OCI-LY3 (cell line): ENCODE measurements at regions not wholly inside any gene's neighbourhood (a gene's known extent, or its start where the extent isn't known, plus 50 kb on each side); places are given as distances from the start of the nearest gene placed in this dataset.

Source experiments
- H2AFZ ChIP-seq: fragments of 200-600, 300-600 bp; shearing (Covaris generic); 2 replicates; pipeline ENCODE4 v1.6.0; 2014; ENCODE audit warnings: antibody characterized with exemption, low read depth, low read length
- H3K27ac ChIP-seq: fragments of 200-600, 300-600 bp; sonication (generic); 2 replicates; pipeline ENCODE4 v1.5.1; 2014; ENCODE audit warnings: mild to moderate bottlenecking, low read length, moderate library complexity, mixed read lengths
- H3K27me3 ChIP-seq: fragments of 200-600, 300-600 bp; sonication (generic); 2 replicates; pipeline ENCODE4 v1.6.1; 2014; ENCODE audit warnings: low read depth, low read length, mixed read lengths
- H3K36me3 ChIP-seq: fragments of 200-600, 300-600 bp; sonication (generic); replicated peaks from 2 replicates; pipeline ENCODE3; 2014; ENCODE audit warnings: low read depth, low read length, mixed read lengths
- H3K4me1 ChIP-seq: fragments of 300-600, 200-600 bp; sonication (generic); 2 replicates; pipeline ENCODE4 v1.6.1; 2014; ENCODE audit warnings: low read length, mixed read lengths
- H3K4me2 ChIP-seq: fragments of 200-600, 300-600 bp; sonication (generic); 2 replicates; pipeline ENCODE4 v1.6.1; 2014; ENCODE audit warnings: low read length, mixed read lengths
- H3K4me3 ChIP-seq: fragments of 300-600, 200-600 bp; sonication (generic); 2 replicates; pipeline ENCODE4 v1.5.1; 2014; ENCODE audit warnings: antibody characterized with exemption, mild to moderate bottlenecking, low read length, moderate library complexity
- H3K79me2 ChIP-seq: fragments of 300-600, 200-600 bp; shearing (Covaris generic); 2 replicates; pipeline ENCODE4 v1.6.1; 2014; ENCODE audit warnings: mild to moderate bottlenecking, low read length, mixed read lengths
- H3K9ac ChIP-seq: fragments of 300-600, 200-600 bp; shearing (Covaris generic); 2 replicates; pipeline ENCODE4 v1.6.0; 2014; ENCODE audit warnings: mild to moderate bottlenecking, low read length, moderate library complexity
- H3K9me3 ChIP-seq: fragments of 200-600, 300-600 bp; shearing (Covaris generic); 2 replicates; pipeline ENCODE4 v1.6.1; 2014; ENCODE audit warnings: low read length, mixed read lengths; ENCODE audit not compliant: insufficient read depth
- H4K20me1 ChIP-seq: fragments of 200-600, 300-600 bp; sonication (generic); 2 replicates; pipeline ENCODE4 v1.6.1; 2016; ENCODE audit warnings: low read length, mixed read lengths; ENCODE audit not compliant: insufficient read depth
- EZH2phosphoT487 ChIP-seq: fragments of 200-600 bp; shearing (Covaris generic); IDR thresholded peaks from 2 replicates; pipeline ENCODE4 v1.6.1; 2018; ENCODE audit warnings: antibody characterized with exemption, mixed run types, low read depth
- TF ChIP-seq, protein P1 (sequence below): fragments of 200-600, 300-600 bp; sonication (generic); IDR thresholded peaks from 2 replicates; pipeline ENCODE4 v1.5.1; 2014; ENCODE audit warnings: antibody characterized with exemption, low read length, low read depth

DNA sequence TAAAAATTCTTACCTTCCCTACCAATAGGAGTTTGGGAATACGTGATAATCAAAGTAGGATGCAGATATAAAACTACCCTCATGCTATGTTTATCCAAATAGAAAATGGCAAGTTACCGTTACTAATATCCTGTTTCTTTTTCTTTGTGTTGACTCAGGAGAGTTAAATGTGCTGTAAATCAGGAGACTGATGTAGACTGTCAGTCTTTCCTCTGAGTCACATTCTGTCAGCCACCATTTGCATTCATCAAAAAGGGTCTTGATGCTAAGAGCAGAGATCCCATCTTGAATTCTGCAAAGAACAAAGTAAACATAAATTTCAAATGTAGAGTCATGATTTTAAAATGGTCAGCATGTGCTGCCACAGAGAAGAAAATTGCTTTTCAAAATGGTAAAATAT is 712.8 kb downstream of the SOCS6 start:
- TF ChIP-seq EZH2phosphoT487: no peak
- TF ChIP-seq, protein P1, sequence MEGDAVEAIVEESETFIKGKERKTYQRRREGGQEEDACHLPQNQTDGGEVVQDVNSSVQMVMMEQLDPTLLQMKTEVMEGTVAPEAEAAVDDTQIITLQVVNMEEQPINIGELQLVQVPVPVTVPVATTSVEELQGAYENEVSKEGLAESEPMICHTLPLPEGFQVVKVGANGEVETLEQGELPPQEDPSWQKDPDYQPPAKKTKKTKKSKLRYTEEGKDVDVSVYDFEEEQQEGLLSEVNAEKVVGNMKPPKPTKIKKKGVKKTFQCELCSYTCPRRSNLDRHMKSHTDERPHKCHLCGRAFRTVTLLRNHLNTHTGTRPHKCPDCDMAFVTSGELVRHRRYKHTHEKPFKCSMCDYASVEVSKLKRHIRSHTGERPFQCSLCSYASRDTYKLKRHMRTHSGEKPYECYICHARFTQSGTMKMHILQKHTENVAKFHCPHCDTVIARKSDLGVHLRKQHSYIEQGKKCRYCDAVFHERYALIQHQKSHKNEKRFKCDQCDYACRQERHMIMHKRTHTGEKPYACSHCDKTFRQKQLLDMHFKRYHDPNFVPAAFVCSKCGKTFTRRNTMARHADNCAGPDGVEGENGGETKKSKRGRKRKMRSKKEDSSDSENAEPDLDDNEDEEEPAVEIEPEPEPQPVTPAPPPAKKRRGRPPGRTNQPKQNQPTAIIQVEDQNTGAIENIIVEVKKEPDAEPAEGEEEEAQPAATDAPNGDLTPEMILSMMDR: no peak
- Histone ChIP-seq H3K4me2 (no peak overlapping the region), H2AFZ (no peak overlapping the region), H3K27ac (no peak overlapping the region), H3K4me3 (no peak overlapping the region), H3K27me3 (no peaks in the 10 kb centered on the region), H3K36me3 (no peaks in the 10 kb centered on the region), H3K4me1 (no peaks in the 10 kb centered on the region), H4K20me1 (no peaks in the 10 kb centered on the region), H3K9ac (no peak overlapping the region), H3K79me2 (no peaks in the 10 kb centered on the region), H3K9me3 (no peaks in the 10 kb centered on the region)

DNA sequence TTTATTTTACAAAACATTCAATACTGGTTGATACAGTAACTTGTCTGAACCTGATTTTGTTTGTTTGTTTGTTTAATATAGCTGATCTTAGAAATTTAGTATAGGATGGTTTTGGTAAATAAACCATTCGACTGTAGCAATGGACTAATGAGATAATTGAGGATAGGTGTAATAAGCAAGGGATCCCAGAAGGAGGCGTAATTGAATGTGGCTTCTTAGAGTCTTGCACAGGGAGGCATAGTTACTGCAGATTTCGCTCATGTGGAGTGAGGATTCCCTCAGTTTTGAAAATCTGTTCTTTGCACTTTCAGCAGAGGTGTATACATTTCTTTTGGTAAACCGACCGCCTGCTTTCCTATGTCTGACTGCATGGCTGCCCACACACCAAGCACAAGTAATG is 709.6 kb downstream of the SOCS6 start:
- Histone ChIP-seq H3K4me3 (no peak overlapping the region), H3K4me2 (no peak overlapping the region), H3K27ac (no peak overlapping the region), H3K9me3 (no peaks in the 10 kb centered on the region), H4K20me1 (no peaks in the 10 kb centered on the region), H3K9ac (no peak overlapping the region), H3K79me2 (no peaks in the 10 kb centered on the region), H3K4me1 (no peaks in the 10 kb centered on the region), H2AFZ (no peak overlapping the region), H3K36me3 (no peaks in the 10 kb centered on the region), H3K27me3 (no peaks in the 10 kb centered on the region)
- TF ChIP-seq EZH2phosphoT487: no peak
- TF ChIP-seq, protein P1: peak; percentile 49

DNA sequence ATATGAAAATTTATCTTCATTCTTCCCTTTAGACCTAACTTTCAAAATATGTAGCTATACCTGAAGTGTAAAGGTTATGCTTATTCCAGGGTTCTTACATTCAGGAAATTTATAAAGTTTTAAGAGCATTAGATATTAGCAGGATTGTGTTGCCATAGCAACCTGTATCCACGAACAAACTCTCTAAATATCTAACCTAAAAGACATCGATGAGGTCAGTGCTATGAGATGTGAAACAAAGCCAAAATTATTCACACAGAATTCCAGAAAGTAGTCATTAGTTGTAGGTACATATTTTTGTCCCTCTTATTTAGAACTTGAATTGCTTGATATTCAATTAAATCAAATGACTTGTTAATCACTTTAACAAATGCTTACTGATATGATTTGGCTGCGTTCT is 705.3 kb downstream of the SOCS6 start:
- H3K9ac ChIP-seq: no peak overlapping the region
- H3K9me3 ChIP-seq: no peaks in the 10 kb centered on the region
- no peak overlapping the region for H3K4me3 ChIP-seq
- no peaks in the 10 kb centered on the region for H4K20me1 ChIP-seq
- no peak for TF ChIP-seq EZH2phosphoT487
- TF ChIP-seq, protein P1: no peak
- H2AFZ ChIP-seq: no peak overlapping the region
- no peaks in the 10 kb centered on the region for H3K4me1 ChIP-seq
- no peak overlapping the region for H3K4me2 ChIP-seq
- no peaks in the 10 kb centered on the region for H3K27me3 ChIP-seq
- H3K79me2 ChIP-seq: no peaks in the 10 kb centered on the region
- no peaks in the 10 kb centered on the region for H3K36me3 ChIP-seq
- no peak overlapping the region for H3K27ac ChIP-seq

DNA sequence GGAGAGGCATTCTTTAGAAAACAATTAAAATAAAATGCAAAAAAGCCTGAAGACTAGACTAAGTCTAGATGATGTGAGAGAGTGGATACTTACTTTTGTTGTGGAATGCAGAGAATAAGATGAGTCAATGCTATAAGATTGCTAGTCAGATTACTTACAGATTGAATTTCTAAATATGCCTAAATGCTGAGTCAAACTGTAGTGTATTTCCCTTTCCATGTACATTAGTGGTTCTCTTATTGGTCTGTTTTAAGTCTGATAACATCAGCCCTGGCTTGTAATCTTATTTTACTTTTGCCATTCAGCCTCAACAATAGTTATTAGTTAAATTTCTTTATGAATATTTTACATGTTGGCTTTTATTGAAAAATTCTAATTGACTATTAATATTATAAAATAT is 702.7 kb downstream of the SOCS6 start:
- Histone ChIP-seq H3K36me3 (no peaks in the 10 kb centered on the region), H3K9me3 (no peaks in the 10 kb centered on the region; the same call in 1 of the 2 replicates), H3K27me3 (no peaks in the 10 kb centered on the region), H3K4me3 (no peak overlapping the region), H3K4me1 (no peaks in the 10 kb centered on the region), H2AFZ (no peak overlapping the region), H3K79me2 (no peaks in the 10 kb centered on the region), H3K4me2 (no peak overlapping the region), H3K9ac (no peak overlapping the region), H4K20me1 (no peaks in the 10 kb centered on the region), H3K27ac (no peak overlapping the region)
- TF ChIP-seq, protein P1: no peak
- TF ChIP-seq EZH2phosphoT487: no peak
